Activated CD4-positive, alpha-beta T cell treated with anti-CD3 and anti-CD28 coated beads, Interleukin-2, amount 50 U/mL, for 24 hours (primary cell): ENCODE measurements at regions not wholly inside any gene's neighbourhood (a gene's known extent, or its start where the extent isn't known, plus 50 kb on each side); places are given as distances from the start of the nearest gene placed in this dataset.
"Not testable (repeated sequence)": the region's sequence is repeated elsewhere in the genome, so short reads cannot be mapped to it uniquely, and the experiment has no call there.

ENCODE experiments used
- DNase-seq, 2 donors: peaks; one replicate each; pipeline ENCODE4 v3.0.0-alpha.2; 2020; ENCODE audit warnings: low read depth in 1 of 2, low spot score in 1 of 2

GRCh38 chr6:16950302-16950701 is 151.5 kb upstream of the STMND1 start:
- DNase-seq, result no peak

- no peak for DNase-seq
Measured at GRCh38 chr6:16949716-16950115, 152.1 kb upstream of the STMND1 start.

GRCh38 chr6:16948396-16948795 is 153.5 kb upstream of the STMND1 start:
- no peak for DNase-seq

GRCh38 chr6:16947375-16948015 is 154.4 kb upstream of the STMND1 start:
- no peak for DNase-seq

GRCh38 chr6:16944596-16944995 is 157.3 kb upstream of the STMND1 start:
- DNase-seq, result no peak

- no peak for DNase-seq
Measured at GRCh38 chr6:16939839-16940238, 162.0 kb upstream of the STMND1 start.

GRCh38 chr6:16939351-16939750 is 162.5 kb upstream of the STMND1 start:
- no peak for DNase-seq

GRCh38 chr6:16936893-16937292 is 165.0 kb upstream of the STMND1 start:
- DNase-seq, result no peak

- no peak for DNase-seq
Measured at GRCh38 chr6:16933961-16934360, 167.9 kb upstream of the STMND1 start.

- no peak for DNase-seq
Measured at GRCh38 chr6:16933532-16933931, 168.3 kb upstream of the STMND1 start.

- DNase-seq, result no peak
Measured at GRCh38 chr6:16932920-16933319, 168.9 kb upstream of the STMND1 start.

GRCh38 chr6:16931079-16931478 is 169.8 kb upstream of the ATXN1 start:
- not testable (repeated sequence) for DNase-seq

GRCh38 chr6:16930432-16930831 is 169.2 kb upstream of the ATXN1 start:
- DNase-seq, result no peak

GRCh38 chr6:16929809-16930208 is 168.5 kb upstream of the ATXN1 start:
- no peak for DNase-seq

- no peak for DNase-seq
Measured at GRCh38 chr6:16928387-16928786, 167.1 kb upstream of the ATXN1 start.

GRCh38 chr6:16927205-16927604 is 165.9 kb upstream of the ATXN1 start:
- DNase-seq, result no peak

GRCh38 chr6:16925461-16925860 is 164.2 kb upstream of the ATXN1 start:
- DNase-seq, result no peak

GRCh38 chr6:16922282-16922681 is 161.0 kb upstream of the ATXN1 start:
- no peak for DNase-seq

GRCh38 chr6:16921399-16922110 is 160.3 kb upstream of the ATXN1 start:
- DNase-seq, result no peak

GRCh38 chr6:16918586-16918985 is 157.3 kb upstream of the ATXN1 start:
- DNase-seq, result no peak

- no peak for DNase-seq
Measured at GRCh38 chr6:16914184-16914583, 152.9 kb upstream of the ATXN1 start.

- DNase-seq, result no peak
Measured at GRCh38 chr6:16912756-16913155, 151.5 kb upstream of the ATXN1 start.

GRCh38 chr6:16911088-16911487 is 149.8 kb upstream of the ATXN1 start:
- DNase-seq, result no peak
